KMS-11 (cell line): ENCODE measurements at regions not wholly inside any gene's neighbourhood (a gene's known extent, or its start where the extent isn't known, plus 50 kb on each side); places are given as distances from the start of the nearest gene placed in this dataset.

Experiments
- H2AFZ ChIP-seq: fragments of 200-600 bp; sonication (generic); 2 replicates; pipeline ENCODE4 v1.6.1; 2016; ENCODE audit warnings: antibody characterized with exemption, mixed run types, low read depth
- H3K27ac ChIP-seq: fragments of 200-600 bp; sonication (generic); 2 replicates; pipeline ENCODE4 v1.6.1; 2016; ENCODE audit warnings: mild to moderate bottlenecking, mixed run types
- H3K27me3 ChIP-seq: fragments of 200-600 bp; sonication (generic); 2 replicates; pipeline ENCODE4 v1.6.1; 2017; ENCODE audit warnings: mild to moderate bottlenecking, low read depth, mixed run types, moderate library complexity; ENCODE audit not compliant: insufficient read depth
- H3K36me3 ChIP-seq: fragments of 200-600 bp; sonication (generic); 2 replicates; pipeline ENCODE4 v1.6.1; 2017; ENCODE audit warnings: mild to moderate bottlenecking, mixed run types; ENCODE audit not compliant: insufficient read depth
- H3K4me1 ChIP-seq: fragments of 200-600 bp; sonication (generic); 2 replicates; pipeline ENCODE4 v1.6.1; 2016; ENCODE audit warnings: mild to moderate bottlenecking, low read depth, mixed run types; ENCODE audit not compliant: poor library complexity, severe bottlenecking
- H3K4me2 ChIP-seq: fragments of 200-600 bp; sonication (generic); 2 replicates; pipeline ENCODE4 v1.7.0; 2016; ENCODE audit warnings: mild to moderate bottlenecking, mixed run types
- H3K4me3 ChIP-seq: fragments of 200-600 bp; sonication (generic); IDR thresholded peaks from 2 replicates; pipeline ENCODE4 v1.6.1; 2017; ENCODE audit warnings: low read depth, low read length, mixed read lengths; ENCODE audit not compliant: insufficient read depth
- H3K79me2 ChIP-seq: fragments of 200-600 bp; sonication (generic); 2 replicates; pipeline ENCODE4 v1.6.1; 2016; ENCODE audit warnings: low read depth, mixed run types; ENCODE audit not compliant: insufficient read depth
- H3K9ac ChIP-seq: fragments of 200-600 bp; sonication (generic); 2 replicates; pipeline ENCODE4 v1.6.1; 2016; ENCODE audit warnings: mild to moderate bottlenecking, mixed run types
- H4K20me1 ChIP-seq: fragments of 200-600 bp; sonication (generic); 2 replicates; pipeline ENCODE4 v1.6.1; 2016; ENCODE audit warnings: mild to moderate bottlenecking, mixed run types; ENCODE audit not compliant: insufficient read depth
- TF ChIP-seq, protein P1 (sequence below): fragments of 200-600 bp; sonication (generic); conservative IDR thresholded peaks from 2 replicates; pipeline ENCODE4 v1.6.1; 2017; ENCODE audit warnings: low read depth, mild to moderate bottlenecking, antibody characterized with exemption, low read length, moderate library complexity, mixed read lengths

- Histone ChIP-seq H2AFZ (no peak overlapping the region), H3K4me2 (no peak overlapping the region)
Measured at GRCh38 chr3:154779571-154779970, 300.5 kb upstream of the MME start.

DNA sequence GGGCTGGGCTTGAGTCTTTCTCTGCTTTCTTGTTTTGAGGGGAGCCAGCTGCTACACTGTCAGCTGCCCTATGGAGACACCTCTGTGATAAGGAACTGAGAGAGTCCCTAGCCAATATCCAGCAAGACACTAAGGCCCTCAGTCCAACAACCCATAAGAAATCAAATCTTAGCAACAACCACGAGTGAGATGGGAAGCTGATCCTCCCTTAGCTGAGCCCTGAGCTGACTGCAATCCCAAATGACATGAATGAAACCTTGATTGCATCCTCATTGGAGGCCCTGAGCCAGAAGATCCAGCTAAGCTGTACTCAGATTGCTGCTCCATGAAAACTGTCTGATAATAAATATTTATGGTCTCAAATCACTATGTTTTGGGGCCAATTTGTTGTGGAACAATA, 302.1 kb upstream of the MME start:
- no peaks in the 10 kb centered on the region for H3K27me3 ChIP-seq
- no peak overlapping the region for H3K4me3 ChIP-seq
- H3K36me3 ChIP-seq: no peaks in the 10 kb centered on the region
- H3K79me2 ChIP-seq: no peaks in the 10 kb centered on the region
- H2AFZ ChIP-seq: no peak overlapping the region
- H3K4me2 ChIP-seq: no peak overlapping the region
- TF ChIP-seq, protein P1, sequence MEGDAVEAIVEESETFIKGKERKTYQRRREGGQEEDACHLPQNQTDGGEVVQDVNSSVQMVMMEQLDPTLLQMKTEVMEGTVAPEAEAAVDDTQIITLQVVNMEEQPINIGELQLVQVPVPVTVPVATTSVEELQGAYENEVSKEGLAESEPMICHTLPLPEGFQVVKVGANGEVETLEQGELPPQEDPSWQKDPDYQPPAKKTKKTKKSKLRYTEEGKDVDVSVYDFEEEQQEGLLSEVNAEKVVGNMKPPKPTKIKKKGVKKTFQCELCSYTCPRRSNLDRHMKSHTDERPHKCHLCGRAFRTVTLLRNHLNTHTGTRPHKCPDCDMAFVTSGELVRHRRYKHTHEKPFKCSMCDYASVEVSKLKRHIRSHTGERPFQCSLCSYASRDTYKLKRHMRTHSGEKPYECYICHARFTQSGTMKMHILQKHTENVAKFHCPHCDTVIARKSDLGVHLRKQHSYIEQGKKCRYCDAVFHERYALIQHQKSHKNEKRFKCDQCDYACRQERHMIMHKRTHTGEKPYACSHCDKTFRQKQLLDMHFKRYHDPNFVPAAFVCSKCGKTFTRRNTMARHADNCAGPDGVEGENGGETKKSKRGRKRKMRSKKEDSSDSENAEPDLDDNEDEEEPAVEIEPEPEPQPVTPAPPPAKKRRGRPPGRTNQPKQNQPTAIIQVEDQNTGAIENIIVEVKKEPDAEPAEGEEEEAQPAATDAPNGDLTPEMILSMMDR: no peak
- H3K4me1 ChIP-seq: no peaks in the 10 kb centered on the region
- no peak overlapping the region for H3K9ac ChIP-seq
- H4K20me1 ChIP-seq: no peaks in the 10 kb centered on the region
- H3K27ac ChIP-seq: no peak overlapping the region

More at GRCh38 chr3:154779571-154779970, 300.5 kb upstream of the MME start:
- Histone ChIP-seq H3K27ac (no peak overlapping the region), H3K36me3 (no peaks in the 10 kb centered on the region), H3K4me3 (no peak overlapping the region), H3K27me3 (no peaks in the 10 kb centered on the region), H3K79me2 (no peaks in the 10 kb centered on the region), H3K4me1 (no peaks in the 10 kb centered on the region), H3K9ac (no peak overlapping the region), H4K20me1 (no peaks in the 10 kb centered on the region)
- TF ChIP-seq, protein P1: no peak

- no peaks in the 10 kb centered on the region for H3K36me3 ChIP-seq
- H3K79me2 ChIP-seq: no peaks in the 10 kb centered on the region
- no peaks in the 10 kb centered on the region for H3K27me3 ChIP-seq
- no peaks in the 10 kb centered on the region for H4K20me1 ChIP-seq
- H2AFZ ChIP-seq: no peak overlapping the region
- H3K4me1 ChIP-seq: no peaks in the 10 kb centered on the region
- no peak overlapping the region for H3K4me3 ChIP-seq
- no peak overlapping the region for H3K27ac ChIP-seq
- no peak overlapping the region for H3K9ac ChIP-seq
- TF ChIP-seq, protein P1: no peak
- H3K4me2 ChIP-seq: no peak overlapping the region
Measured at GRCh38 chr3:154776549-154777225, 303.4 kb upstream of the MME start.

- Histone ChIP-seq H2AFZ (no peak overlapping the region), H3K27ac (no peak overlapping the region), H3K4me1 (no peaks in the 10 kb centered on the region), H3K4me3 (no peak overlapping the region), H3K36me3 (no peaks in the 10 kb centered on the region), H3K27me3 (no peaks in the 10 kb centered on the region), H3K79me2 (no peaks in the 10 kb centered on the region), H3K4me2 (no peak overlapping the region), H4K20me1 (no peaks in the 10 kb centered on the region), H3K9ac (no peak overlapping the region)
- TF ChIP-seq, protein P1: no peak
Measured at GRCh38 chr3:154775821-154776548, 304.1 kb upstream of the MME start.
